ENCODE measurements at regions not wholly inside any gene's neighbourhood (a gene's known extent, or its start where the extent isn't known, plus 50 kb on each side); places are given as distances from the start of the nearest gene placed in this dataset.

GRCh38 chr16:55203570-55203969 lies 120.4 kb upstream of the IRX6 start:
- WGBS, 2 donors, result 73 to 88% methylated on average over 9 of the region's 9 CpGs

DNA sequence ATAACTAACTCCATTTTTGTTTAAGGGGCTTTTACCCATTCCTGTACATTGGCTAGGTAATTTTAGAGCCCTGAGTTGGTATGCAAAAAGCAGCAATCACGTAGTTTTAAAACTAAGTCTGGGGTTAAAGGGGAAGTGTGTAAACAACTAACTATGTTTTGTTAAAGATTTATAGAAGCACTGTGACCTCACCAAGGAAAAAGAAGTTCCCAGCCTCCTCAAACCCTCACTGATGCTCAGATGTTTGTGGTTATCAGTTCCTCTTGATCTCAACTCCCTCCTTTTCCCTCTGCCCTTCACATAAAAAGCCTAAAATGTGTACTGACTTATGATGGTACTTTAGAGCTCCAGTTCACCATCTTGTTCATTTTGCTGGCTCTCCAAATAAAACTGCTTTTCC lies 119.9 kb upstream of the IRX6 start:
- intact Hi-C loops (cut with DNase I), result no loop called here
- ATAC-seq, result no peak
- DNase-seq, result no peak
- TF ChIP-seq, protein P1, sequence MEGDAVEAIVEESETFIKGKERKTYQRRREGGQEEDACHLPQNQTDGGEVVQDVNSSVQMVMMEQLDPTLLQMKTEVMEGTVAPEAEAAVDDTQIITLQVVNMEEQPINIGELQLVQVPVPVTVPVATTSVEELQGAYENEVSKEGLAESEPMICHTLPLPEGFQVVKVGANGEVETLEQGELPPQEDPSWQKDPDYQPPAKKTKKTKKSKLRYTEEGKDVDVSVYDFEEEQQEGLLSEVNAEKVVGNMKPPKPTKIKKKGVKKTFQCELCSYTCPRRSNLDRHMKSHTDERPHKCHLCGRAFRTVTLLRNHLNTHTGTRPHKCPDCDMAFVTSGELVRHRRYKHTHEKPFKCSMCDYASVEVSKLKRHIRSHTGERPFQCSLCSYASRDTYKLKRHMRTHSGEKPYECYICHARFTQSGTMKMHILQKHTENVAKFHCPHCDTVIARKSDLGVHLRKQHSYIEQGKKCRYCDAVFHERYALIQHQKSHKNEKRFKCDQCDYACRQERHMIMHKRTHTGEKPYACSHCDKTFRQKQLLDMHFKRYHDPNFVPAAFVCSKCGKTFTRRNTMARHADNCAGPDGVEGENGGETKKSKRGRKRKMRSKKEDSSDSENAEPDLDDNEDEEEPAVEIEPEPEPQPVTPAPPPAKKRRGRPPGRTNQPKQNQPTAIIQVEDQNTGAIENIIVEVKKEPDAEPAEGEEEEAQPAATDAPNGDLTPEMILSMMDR (IDR thresholded peaks at IDR 0.05), result no peak
- Histone ChIP-seq H3K4me1 (no peaks in the 10 kb centered on the region), H3K27me3 (peaks cover 0 to 13% (median 4%) of the 10 kb centered on the region in 7 donors), H3K27ac (no peak overlapping the region), H3K9me3 (no peaks in the 10 kb centered on the region), H3K36me3 (no peaks in the 10 kb centered on the region), H3K4me3 (no peak overlapping the region)
- 64 to 68% methylated on average over 1 of the region's 1 CpG for WGBS, 2 donors

More at GRCh38 chr16:55203570-55203969, 120.4 kb upstream of the IRX6 start:
- Histone ChIP-seq H3K36me3 (no peaks in the 10 kb centered on the region), H3K27me3 (peaks cover 0 to 13% (median 4%) of the 10 kb centered on the region in 7 donors), H3K9me3 (no peaks in the 10 kb centered on the region), H3K4me1 (no peaks in the 10 kb centered on the region), H3K27ac (no peak overlapping the region), H3K4me3 (no peak overlapping the region)
- TF ChIP-seq, protein P1 (IDR thresholded peaks at IDR 0.05), result no peak
- ATAC-seq, result no peak
- intact Hi-C loops (cut with DNase I), result no loop called here
- DNase-seq, result no peak

DNA sequence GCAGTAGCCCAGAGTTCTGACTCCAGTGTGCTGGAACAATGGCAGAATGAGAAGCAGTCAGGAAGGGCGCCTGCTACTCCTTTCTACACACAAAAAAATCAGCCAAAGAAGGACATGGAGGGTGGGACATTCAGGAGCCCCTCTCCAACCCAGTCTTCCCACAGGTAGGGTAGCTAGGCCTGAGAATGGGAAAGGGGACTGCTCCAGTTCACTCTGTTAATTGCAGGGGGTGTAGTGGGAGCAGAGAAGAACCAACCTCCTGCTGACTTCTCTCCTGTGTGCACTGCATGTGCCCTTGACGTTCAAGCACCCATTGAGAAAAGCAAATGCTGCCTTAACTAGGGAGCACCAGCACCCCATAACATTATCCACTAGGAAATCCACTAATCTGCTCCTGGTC lies 119.1 kb upstream of the IRX6 start:
- DNase-seq (no peak), ATAC-seq (no peak)
- H3K4me3 ChIP-seq, result no peak overlapping the region
- intact Hi-C loops (cut with DNase I), result no loop called here
- no peaks in the 10 kb centered on the region for H3K9me3 ChIP-seq
- TF ChIP-seq, protein P1 (IDR thresholded peaks at IDR 0.05), result no peak
- no peak overlapping the region for H3K27ac ChIP-seq
- no peaks in the 10 kb centered on the region for H3K36me3 ChIP-seq
- WGBS, 2 donors, result 66 to 70% methylated on average over 2 of the region's 2 CpGs
- no peaks in the 10 kb centered on the region for H3K4me1 ChIP-seq
- peaks cover 0 to 13% (median 4%) of the 10 kb centered on the region in 7 donors for H3K27me3 ChIP-seq

GRCh38 chr16:55207693-55208428 lies 116.1 kb upstream of the IRX6 start:
- DNase-seq, result no peak
- no peaks in the 10 kb centered on the region for H3K9me3 ChIP-seq
- no peaks in the 10 kb centered on the region for H3K36me3 ChIP-seq
- no peak for ATAC-seq
- TF ChIP-seq, protein P1 (IDR thresholded peaks at IDR 0.05), result no peak
- H3K27me3 ChIP-seq, result peaks cover 0 to 13% (median 0%) of the 10 kb centered on the region in 7 donors
- no peak overlapping the region for H3K4me3 ChIP-seq
- 64 to 65% methylated on average over 7 of the region's 7 CpGs for WGBS, 2 donors
- H3K4me1 ChIP-seq, result no peaks in the 10 kb centered on the region
- H3K27ac ChIP-seq, result no peak overlapping the region
- intact Hi-C loops (cut with DNase I), result no loop called here

All from heart right ventricle (tissue), 16 donors.